Ovary (tissue), 7 donors: ENCODE measurements at regions not wholly inside any gene's neighbourhood (a gene's known extent, or its start where the extent isn't known, plus 50 kb on each side); places are given as distances from the start of the nearest gene placed in this dataset.

Experiments used
- DNase-seq, 5 donors: peaks; one replicate each; pipeline ENCODE4 v3.0.0-alpha.2; 2019 to 2020
- H3K27ac ChIP-seq, 2 donors: fragments of 200-600 bp; one replicate each; pipeline versions ENCODE4 v1.5.1 to v1.8.0; 2019 to 2022
- H3K27me3 ChIP-seq: fragments of 200-600 bp; one replicate; pipeline ENCODE4 v1.8.0; 2022
- H3K36me3 ChIP-seq: fragments of 200-600 bp; sonication (generic); one replicate; pipeline ENCODE4 v1.5.1; 2019
- H3K4me1 ChIP-seq: one replicate; pipeline ENCODE4 v1.8.1; 2013; ENCODE audit warnings: mild to moderate bottlenecking, moderate library complexity; ENCODE audit not compliant: insufficient read depth
- H3K4me3 ChIP-seq: fragments of 200-600 bp; sonication (generic); one replicate; pipeline ENCODE4 v1.5.1; 2017
- H3K9me3 ChIP-seq, 2 donors: fragments of 200-600 bp in 1 of 2; sonication (generic) in 1 of 2; one replicate each; pipeline versions ENCODE4 v1.5.1 to v1.8.1; 2013 to 2019; ENCODE audit warnings: mild to moderate bottlenecking in 1 of 2, moderate library complexity in 1 of 2
- EP300 ChIP-seq: sonication (generic); formaldehyde crosslinking; IDR thresholded peaks from one replicate; pipeline ENCODE4 v1.6.1; 2017; ENCODE audit warnings: antibody characterized with exemption
- POLR2A ChIP-seq: fragments of 450-650 bp; IDR thresholded peaks from one replicate; pipeline ENCODE4 v1.6.1; 2017; ENCODE audit warnings: antibody characterized with exemption, mild to moderate bottlenecking, moderate library complexity
- WGBS, 3 donors: extraction: QIAGEN DNeasy Blood & Tissue Kit in 1 of 3; methylation state at CpG; one replicate each; pipeline versions ENCODE4 v1.1.5 to v1.1.7; 2013 to 2017; 5-methylcytosine and 5-hydroxymethylcytosine counted together
- intact Hi-C, 4 donors: fragments of 100-400 bp; cut with DNase I; formaldehyde crosslinking; loops; one replicate each; pipeline versions ENCODE4 v1.11.0 to v1.15.1; 2022 to 2023
- TF ChIP-seq, protein P1 (sequence below), 3 donors: fragments of 450-650 bp in 2 of 3; fragments of 200-600 bp in 1 of 3; IDR thresholded peaks; one replicate each; pipeline versions ENCODE4 v1.5.1 to v1.8.0; 2016 to 2022; ENCODE audit warnings: antibody characterized with exemption in 3 of 3, mild to moderate bottlenecking in 1 of 3
- donor health status: DM: no; HTN: no; CAD: no; lungs with moderate emphysema.
- donor health status: DM: no; HTN: no; CAD: no.
- donor health status: Bipolar disorder and iron deficiency.
- donor health status: DM: no; HTN: no; CAD: no.
- donor health status: DM: yes; HTN: yes; CAD: no.

DNA sequence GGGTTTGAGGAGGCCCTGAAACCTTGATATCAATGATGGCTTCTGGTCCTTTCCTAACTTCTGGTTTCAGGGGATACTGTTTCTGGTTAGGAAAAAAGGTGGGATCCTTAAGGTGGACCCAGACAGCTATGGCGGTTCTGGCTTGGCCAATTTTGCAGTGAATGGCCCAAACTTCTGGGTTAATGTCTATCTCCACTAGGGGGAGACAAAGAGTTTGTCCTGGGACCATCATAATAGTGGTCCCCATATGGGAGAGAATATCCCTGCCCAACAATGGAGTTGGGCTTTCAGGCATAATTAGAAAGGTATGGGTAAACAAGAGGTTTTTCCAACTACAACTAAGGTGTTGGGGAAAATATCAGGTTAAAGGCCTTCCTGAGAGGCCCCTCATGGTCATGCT lies 273.5 kb downstream of the CALCRL start:
- 98 to 100% (median 100%) methylated on average over 1 of the region's 1 CpG for WGBS, 3 donors
- Histone ChIP-seq H3K36me3 (no peaks in the 10 kb centered on the region), H3K9me3 (no peaks in the 10 kb centered on the region), H3K27ac (no peak overlapping the region), H3K4me3 (no peak overlapping the region), H3K27me3 (no peaks in the 10 kb centered on the region), H3K4me1 (no peaks in the 10 kb centered on the region)
- DNase-seq: no peak
- no peak for TF ChIP-seq POLR2A
- TF ChIP-seq, protein P1, sequence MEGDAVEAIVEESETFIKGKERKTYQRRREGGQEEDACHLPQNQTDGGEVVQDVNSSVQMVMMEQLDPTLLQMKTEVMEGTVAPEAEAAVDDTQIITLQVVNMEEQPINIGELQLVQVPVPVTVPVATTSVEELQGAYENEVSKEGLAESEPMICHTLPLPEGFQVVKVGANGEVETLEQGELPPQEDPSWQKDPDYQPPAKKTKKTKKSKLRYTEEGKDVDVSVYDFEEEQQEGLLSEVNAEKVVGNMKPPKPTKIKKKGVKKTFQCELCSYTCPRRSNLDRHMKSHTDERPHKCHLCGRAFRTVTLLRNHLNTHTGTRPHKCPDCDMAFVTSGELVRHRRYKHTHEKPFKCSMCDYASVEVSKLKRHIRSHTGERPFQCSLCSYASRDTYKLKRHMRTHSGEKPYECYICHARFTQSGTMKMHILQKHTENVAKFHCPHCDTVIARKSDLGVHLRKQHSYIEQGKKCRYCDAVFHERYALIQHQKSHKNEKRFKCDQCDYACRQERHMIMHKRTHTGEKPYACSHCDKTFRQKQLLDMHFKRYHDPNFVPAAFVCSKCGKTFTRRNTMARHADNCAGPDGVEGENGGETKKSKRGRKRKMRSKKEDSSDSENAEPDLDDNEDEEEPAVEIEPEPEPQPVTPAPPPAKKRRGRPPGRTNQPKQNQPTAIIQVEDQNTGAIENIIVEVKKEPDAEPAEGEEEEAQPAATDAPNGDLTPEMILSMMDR (IDR thresholded peaks at IDR 0.05): no peak
- no peak for TF ChIP-seq EP300
- intact Hi-C loops: no loop called here

DNA sequence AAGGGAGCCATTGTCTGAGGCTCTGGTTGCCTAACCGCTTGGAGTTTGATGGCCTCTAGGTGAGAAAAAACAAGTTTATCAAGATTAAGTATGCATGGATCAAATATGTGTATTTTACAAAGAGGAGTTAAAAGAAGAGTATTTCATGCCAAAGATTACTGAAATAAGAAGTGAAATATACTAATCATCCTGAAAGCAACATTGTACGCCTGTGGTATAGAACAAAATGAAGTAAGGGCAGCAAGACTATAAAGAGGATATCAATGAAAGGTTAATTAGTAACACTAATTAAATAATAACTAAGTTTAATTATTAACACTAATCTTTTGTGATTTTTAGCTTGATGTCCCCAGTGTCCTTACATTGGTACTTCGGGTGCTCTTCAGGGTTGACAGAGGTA lies 276.7 kb downstream of the CALCRL start:
- 64 to 66% (median 65%) methylated on average over 3 of the region's 3 CpGs for WGBS, 3 donors
- Histone ChIP-seq H3K27ac (no peak overlapping the region), H3K27me3 (no peaks in the 10 kb centered on the region), H3K4me3 (no peak overlapping the region), H3K4me1 (no peaks in the 10 kb centered on the region), H3K36me3 (no peaks in the 10 kb centered on the region), H3K9me3 (no peaks in the 10 kb centered on the region)
- intact Hi-C loops: no loop called here
- DNase-seq: no peak
- TF ChIP-seq, protein P1 (IDR thresholded peaks at IDR 0.05): no peak
- TF ChIP-seq POLR2A (no peak), EP300 (no peak)

DNA sequence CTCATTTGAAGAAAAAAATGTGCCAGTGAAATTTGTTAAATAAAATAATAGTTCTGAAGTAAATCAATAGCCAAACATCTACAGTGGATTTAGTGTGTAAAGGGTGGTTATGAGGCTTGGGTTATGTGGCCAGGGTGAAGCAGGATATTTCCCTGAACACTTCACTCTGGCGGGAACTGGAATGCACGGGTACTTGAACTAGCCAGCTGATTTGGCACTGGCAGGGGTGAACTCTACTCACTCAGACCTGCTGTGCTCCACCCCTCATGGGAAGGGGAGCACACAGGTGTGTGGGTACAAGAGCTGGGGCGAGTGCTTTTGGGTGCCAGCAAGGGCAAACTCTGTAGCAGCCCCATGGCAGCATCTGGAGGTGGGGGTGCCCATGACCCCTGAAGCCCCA lies 278.2 kb downstream of the CALCRL start:
- no peak overlapping the region for H3K4me3 ChIP-seq
- intact Hi-C loops: no loop called here
- H3K27me3 ChIP-seq: no peaks in the 10 kb centered on the region
- no peaks in the 10 kb centered on the region for H3K4me1 ChIP-seq
- no peak for DNase-seq
- 69 to 85% (median 76%) methylated on average over 3 of the region's 3 CpGs for WGBS, 3 donors
- H3K36me3 ChIP-seq: no peaks in the 10 kb centered on the region
- no peak overlapping the region for H3K27ac ChIP-seq
- TF ChIP-seq EP300: no peak
- TF ChIP-seq POLR2A: no peak
- TF ChIP-seq, protein P1 (IDR thresholded peaks at IDR 0.05): no peak
- no peaks in the 10 kb centered on the region for H3K9me3 ChIP-seq

DNA sequence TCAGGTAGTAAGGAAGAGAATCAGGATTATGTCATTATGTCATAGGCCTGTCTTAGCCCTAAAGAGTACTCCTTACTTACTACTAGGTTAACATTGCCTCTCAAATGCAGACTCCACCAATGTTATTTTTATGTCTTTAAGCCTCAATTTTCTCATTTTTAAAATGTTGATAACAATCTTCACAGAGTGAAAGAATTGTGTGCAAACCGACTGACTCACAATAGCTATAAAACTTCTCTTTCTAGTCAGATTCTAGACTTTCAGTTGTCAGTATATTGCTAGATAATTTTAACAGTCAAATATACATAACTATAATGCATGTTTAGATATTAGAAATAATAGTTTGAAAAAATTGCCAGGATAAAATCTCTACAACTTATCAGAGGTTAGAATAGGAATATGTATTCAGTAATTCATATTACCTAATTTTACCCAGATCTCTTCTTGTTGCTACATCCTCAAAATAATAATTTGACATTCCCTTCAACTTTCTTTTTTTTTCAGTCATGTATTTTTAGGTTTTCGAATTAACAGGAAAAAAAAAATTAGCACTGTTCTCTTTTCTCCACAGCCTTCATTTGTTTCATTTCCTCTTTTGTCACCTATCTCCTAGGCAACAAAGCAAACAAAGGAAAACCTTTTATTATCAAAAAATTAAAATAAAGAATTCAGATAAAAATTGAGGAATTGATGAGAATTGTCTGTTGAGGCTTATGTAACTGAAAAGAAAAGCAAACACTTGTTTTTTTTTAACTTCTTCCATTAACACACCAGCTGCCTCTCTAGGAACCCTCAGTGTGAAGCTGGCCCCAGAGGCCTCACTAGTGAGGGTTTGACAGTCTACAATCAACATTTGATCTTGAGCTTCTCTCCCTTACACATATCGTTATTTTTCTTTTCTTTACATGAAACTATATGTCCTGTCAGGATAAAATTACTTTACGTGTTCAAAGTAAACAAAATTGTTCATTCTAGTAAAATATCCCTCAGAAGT lies 279.0 kb downstream of the CALCRL start:
- intact Hi-C loops: no loop called here
- Histone ChIP-seq H3K27me3 (no peaks in the 10 kb centered on the region), H3K4me1 (no peaks in the 10 kb centered on the region), H3K9me3 (no peaks in the 10 kb centered on the region), H3K36me3 (no peaks in the 10 kb centered on the region), H3K4me3 (no peak overlapping the region), H3K27ac (no peak overlapping the region)
- no peak for DNase-seq
- WGBS, 3 donors: 43 to 44% (median 44%) methylated on average over 4 of the region's 4 CpGs
- TF ChIP-seq POLR2A (no peak), EP300 (no peak)
- TF ChIP-seq, protein P1 (IDR thresholded peaks at IDR 0.05): no peak
